Kidney (tissue), 13 donors: ENCODE measurements at regions not wholly inside any gene's neighbourhood (a gene's known extent, or its start where the extent isn't known, plus 50 kb on each side); places are given as distances from the start of the nearest gene placed in this dataset.

Experiments used
- DNase-seq, 5 donors: peaks; one replicate each; pipeline ENCODE4 v3.0.0-alpha.2; 2013 to 2020
- FAIRE-seq: peaks from 2 replicates; lab custom pipeline; 2012; peaks lifted over from hg19 to GRCh38; lab: Jason Lieb, UNC
- H3K27ac ChIP-seq, 2 donors: one replicate each; pipeline ENCODE4 v1.7.0; 2013; ENCODE audit warnings: low read depth in 2 of 2, low read length in 2 of 2, inconsistent platforms in 1 of 2
- H3K27me3 ChIP-seq: one replicate; pipeline ENCODE4 v1.7.1; 2013; ENCODE audit warnings: low read length, inconsistent platforms; ENCODE audit not compliant: control insufficient read depth, insufficient read depth
- H3K36me3 ChIP-seq, 3 donors: one replicate each; pipeline versions ENCODE4 v1.7.0 to v1.7.1; 2013; ENCODE audit warnings: low read length in 3 of 3, control low read depth in 1 of 3, inconsistent platforms in 1 of 3; ENCODE audit not compliant: insufficient read depth in 3 of 3, control insufficient read depth in 2 of 3
- H3K4me1 ChIP-seq, 3 donors: one replicate each; pipeline versions ENCODE4 v1.7.0 to v1.7.1; 2013; ENCODE audit warnings: low read length in 3 of 3, inconsistent platforms in 1 of 3, low read depth in 1 of 3; ENCODE audit not compliant: control insufficient read depth in 2 of 3, insufficient read depth in 2 of 3
- H3K4me3 ChIP-seq, 3 donors: one replicate each; pipeline versions ENCODE4 v1.7.0 to v1.8.1; 2013; ENCODE audit warnings: low read length in 3 of 3, control low read depth in 1 of 3, inconsistent platforms in 1 of 3
- H3K9ac ChIP-seq, 3 donors: one replicate each; pipeline versions ENCODE4 v1.7.0 to v1.7.1; 2013; ENCODE audit warnings: low read length in 3 of 3, control low read depth in 1 of 3, inconsistent platforms in 1 of 3
- H3K9me3 ChIP-seq, 3 donors: one replicate each; pipeline versions ENCODE4 v1.7.0 to v1.7.1; 2013; ENCODE audit warnings: low read length in 3 of 3, control low read depth in 1 of 3, inconsistent platforms in 1 of 3; ENCODE audit not compliant: control insufficient read depth in 2 of 3, insufficient read depth in 1 of 3
- intact Hi-C: fragments of 100-400 bp; cut with DNase I; formaldehyde crosslinking; loops from one replicate; pipeline ENCODE4 v1.11.1; 2022
- TF ChIP-seq, protein P1 (sequence below): IDR thresholded peaks from 3 replicates; pipeline ENCODE4 v1.5.1; 2012; ENCODE audit warnings: mild to moderate bottlenecking, moderate library complexity, borderline replicate concordance; ENCODE audit not compliant: insufficient read depth; ENCODE audit errors: extremely low read depth
- donor health status: control.
- donor health status: control.
- donor health status: control.
- donor health status: control.
- donor health status: control.
- donor health status: DM: yes; HTN: yes; CAD: no.
- donor health status: Normal renal cell carcinoma (clear cell type).

- Histone ChIP-seq H3K36me3 (no peaks in the 10 kb centered on the region), H3K9ac (no peak overlapping the region), H3K4me3 (no peak overlapping the region), H3K27me3 (no peaks in the 10 kb centered on the region), H3K4me1 (no peaks in the 10 kb centered on the region), H3K27ac (no peak overlapping the region), H3K9me3 (no peaks in the 10 kb centered on the region)
- TF ChIP-seq, protein P1, sequence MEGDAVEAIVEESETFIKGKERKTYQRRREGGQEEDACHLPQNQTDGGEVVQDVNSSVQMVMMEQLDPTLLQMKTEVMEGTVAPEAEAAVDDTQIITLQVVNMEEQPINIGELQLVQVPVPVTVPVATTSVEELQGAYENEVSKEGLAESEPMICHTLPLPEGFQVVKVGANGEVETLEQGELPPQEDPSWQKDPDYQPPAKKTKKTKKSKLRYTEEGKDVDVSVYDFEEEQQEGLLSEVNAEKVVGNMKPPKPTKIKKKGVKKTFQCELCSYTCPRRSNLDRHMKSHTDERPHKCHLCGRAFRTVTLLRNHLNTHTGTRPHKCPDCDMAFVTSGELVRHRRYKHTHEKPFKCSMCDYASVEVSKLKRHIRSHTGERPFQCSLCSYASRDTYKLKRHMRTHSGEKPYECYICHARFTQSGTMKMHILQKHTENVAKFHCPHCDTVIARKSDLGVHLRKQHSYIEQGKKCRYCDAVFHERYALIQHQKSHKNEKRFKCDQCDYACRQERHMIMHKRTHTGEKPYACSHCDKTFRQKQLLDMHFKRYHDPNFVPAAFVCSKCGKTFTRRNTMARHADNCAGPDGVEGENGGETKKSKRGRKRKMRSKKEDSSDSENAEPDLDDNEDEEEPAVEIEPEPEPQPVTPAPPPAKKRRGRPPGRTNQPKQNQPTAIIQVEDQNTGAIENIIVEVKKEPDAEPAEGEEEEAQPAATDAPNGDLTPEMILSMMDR = no peak
- FAIRE-seq (no peak), DNase-seq (no peak)
- intact Hi-C loops = no loop called here
Measured at GRCh38 chr14:101435546-101435945, 125.7 kb upstream of the DIO3 start.

DNA sequence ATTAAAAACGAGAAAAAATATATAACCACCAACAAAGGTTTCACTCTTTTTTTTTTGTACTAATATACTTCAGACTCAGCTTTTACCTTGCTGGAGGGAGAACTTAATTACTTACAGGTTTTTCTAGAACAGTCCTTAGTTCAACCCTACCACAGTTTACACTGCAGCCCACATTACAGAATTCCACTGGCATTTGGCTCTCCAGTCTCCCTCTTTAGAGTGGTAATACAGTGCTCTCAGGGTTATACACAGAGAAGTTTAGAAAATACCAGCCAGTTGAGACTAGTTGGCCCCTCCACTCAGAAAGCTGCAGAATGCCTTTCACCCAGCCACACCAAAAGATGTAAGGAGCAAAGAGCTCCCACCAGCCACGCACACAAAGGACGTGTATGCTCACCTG, 122.3 kb upstream of the DIO3 start:
- Histone ChIP-seq H3K36me3 (no peaks in the 10 kb centered on the region), H3K27ac (no peak overlapping the region), H3K9ac (no peak overlapping the region), H3K4me3 (no peak overlapping the region), H3K4me1 (no peaks in the 10 kb centered on the region), H3K27me3 (no peaks in the 10 kb centered on the region), H3K9me3 (no peaks in the 10 kb centered on the region)
- intact Hi-C loops = no loop called here
- FAIRE-seq (no peak), DNase-seq (no peak)
- TF ChIP-seq, protein P1 = no peak

DNA sequence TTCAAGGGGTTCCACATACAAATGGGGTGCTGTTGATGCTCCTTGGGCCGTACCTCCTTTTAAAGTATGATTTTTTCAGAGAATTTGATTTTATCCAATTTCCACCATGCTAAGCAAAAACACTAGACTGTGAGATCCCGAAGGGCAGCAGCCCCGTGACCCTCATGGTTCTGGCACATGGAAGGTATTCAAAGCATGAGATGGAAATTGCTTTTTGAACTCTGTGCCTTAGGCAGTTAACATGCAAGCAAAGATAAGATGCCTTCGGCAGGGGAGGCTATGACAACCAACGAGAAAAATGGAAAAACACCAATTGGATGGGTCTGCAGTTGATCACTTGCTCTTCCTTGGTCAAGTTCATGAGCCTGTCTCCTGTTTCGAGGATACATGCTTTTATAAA, 120.8 kb upstream of the DIO3 start:
- H3K27ac ChIP-seq = no peak overlapping the region
- no peak overlapping the region for H3K4me3 ChIP-seq
- H3K27me3 ChIP-seq = no peaks in the 10 kb centered on the region
- H3K9me3 ChIP-seq = no peaks in the 10 kb centered on the region
- FAIRE-seq (no peak), DNase-seq (no peak)
- intact Hi-C loops = no loop called here
- H3K36me3 ChIP-seq = no peaks in the 10 kb centered on the region
- no peaks in the 10 kb centered on the region for H3K4me1 ChIP-seq
- no peak overlapping the region for H3K9ac ChIP-seq
- TF ChIP-seq, protein P1 = no peak

DNA sequence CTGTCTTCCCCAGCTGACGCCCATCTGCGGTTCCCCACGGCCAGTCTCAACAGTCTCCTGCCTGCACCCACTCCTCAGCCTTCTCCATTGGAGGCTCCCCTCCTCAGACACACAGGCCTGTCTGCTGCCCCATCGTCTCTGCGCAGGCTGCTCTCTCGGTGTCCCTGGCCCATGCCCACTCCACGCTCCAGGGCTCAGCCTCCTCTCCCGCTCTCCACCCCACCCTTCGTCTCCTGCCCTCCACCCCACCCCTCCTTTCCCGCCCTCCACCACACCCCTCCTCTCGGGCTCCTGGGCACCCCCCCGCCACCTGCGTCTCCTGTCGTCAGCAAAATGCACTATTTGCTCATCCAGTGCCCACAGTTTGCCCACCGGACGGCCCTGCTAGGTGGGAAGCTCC, 119.6 kb upstream of the DIO3 start:
- H3K36me3 ChIP-seq = no peaks in the 10 kb centered on the region
- intact Hi-C loops = no loop called here
- no peak for FAIRE-seq
- H3K4me3 ChIP-seq = no peak overlapping the region
- H3K9me3 ChIP-seq = no peaks in the 10 kb centered on the region
- H3K4me1 ChIP-seq = no peaks in the 10 kb centered on the region
- H3K27ac ChIP-seq = no peak overlapping the region
- TF ChIP-seq, protein P1 = no peak
- DNase-seq = no peak
- no peaks in the 10 kb centered on the region for H3K27me3 ChIP-seq
- no peak overlapping the region for H3K9ac ChIP-seq
